G401 (cell line): ENCODE measurements at regions not wholly inside any gene's neighbourhood (a gene's known extent, or its start where the extent isn't known, plus 50 kb on each side); places are given as distances from the start of the nearest gene placed in this dataset.
"Not testable (repeated sequence)": the region's sequence is repeated elsewhere in the genome, so short reads cannot be mapped to it uniquely, and the experiment has no call there.

Experiments used
- DNase-seq: peaks from one replicate; pipeline ENCODE4 v3.0.0-alpha.2; 2015; ENCODE audit warnings: low spot score
- in situ Hi-C: cut with HindIII; loops from 2 replicates; pipeline ENCODE4 v1.10.0; 2016; ENCODE audit warnings: low sequenced_read_pairs, mixed read lengths

DNA sequence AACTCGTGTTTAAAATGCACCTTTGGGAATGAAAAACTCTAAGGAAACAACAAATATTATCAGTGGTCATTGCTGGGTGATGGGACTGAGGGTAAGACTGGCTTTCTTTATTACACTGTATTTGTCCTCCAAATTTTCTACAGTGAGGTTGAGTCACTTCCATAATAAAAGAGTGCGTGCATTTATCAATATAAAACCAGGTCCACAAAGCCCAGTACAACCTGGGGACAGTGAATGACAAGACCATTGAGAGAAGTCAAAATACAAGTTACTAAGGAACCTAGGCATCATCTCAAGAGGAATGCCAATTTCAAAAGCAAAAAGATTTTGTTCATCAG lies 76.4 kb downstream of the MAGED4 start:
- no peak for DNase-seq
- in situ Hi-C loops, result no loop called here

DNA sequence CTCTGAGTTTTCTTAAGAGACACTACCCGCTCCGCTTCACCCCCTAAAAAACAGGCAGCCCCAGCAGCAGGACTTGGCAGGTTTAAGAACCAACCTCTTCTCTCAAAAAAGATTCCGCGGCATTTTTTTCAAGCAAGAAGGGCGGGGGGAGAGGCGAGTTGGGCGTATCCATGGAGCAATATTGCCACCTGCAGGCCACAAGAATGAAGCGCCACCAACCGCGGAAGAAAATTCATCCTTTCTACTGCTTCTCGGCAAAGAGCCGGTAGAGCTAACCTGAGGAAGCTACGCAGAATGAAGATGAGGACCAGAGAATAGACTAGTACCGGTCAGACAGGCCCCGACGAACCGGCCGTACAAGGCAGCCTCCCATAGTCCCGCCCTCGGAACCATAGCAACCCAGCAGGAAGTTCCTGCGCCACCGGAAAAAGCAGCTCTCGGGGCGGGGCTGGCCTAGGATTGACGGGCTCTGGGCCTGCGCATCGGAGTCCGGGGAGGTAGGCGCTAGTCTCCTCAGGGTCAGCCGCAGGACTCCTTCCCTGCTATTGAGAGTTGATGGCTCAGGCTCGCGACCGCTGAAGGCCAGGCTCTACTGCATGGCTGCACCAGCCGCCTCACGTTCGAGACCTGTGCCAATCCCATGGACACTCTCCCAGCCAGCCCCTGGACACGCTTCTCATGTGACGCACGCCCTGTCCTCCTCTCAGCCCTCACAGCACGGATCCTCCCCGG lies 76.9 kb downstream of the MAGED4 start:
- in situ Hi-C loops, result no loop called here
- peak; percentile 92 for DNase-seq

GRCh38 chrX:52262195-52262546 lies 77.5 kb downstream of the MAGED4 start:
- no peak for DNase-seq
- in situ Hi-C loops, result no loop called here

DNA sequence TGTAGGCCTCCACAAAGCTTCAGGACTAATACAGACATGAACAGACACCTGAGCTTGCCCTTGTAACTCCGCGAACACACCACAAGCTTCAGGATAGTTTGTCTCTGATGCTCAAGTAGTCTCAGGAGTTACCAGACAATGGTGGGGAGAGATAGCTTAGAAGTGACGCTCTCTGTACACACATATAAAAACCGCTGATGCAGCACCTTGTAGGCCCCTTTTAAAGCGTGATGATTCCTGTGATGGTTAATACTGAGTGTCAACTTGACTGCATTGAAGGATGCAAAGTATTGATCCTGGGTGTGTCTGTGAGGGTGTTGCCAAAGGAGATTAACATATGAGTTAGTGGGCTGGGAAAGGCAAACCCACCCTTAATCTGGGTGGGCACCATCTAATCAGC lies 78.7 kb downstream of the MAGED4 start:
- DNase-seq, result no peak
- in situ Hi-C loops, result no loop called here

GRCh38 chrX:52265713-52266112 lies 81.0 kb downstream of the MAGED4 start:
- in situ Hi-C loops, result no loop called here

GRCh38 chrX:52268502-52268901 lies 83.8 kb downstream of the MAGED4 start:
- DNase-seq, in situ Hi-C loops: not testable (repeated sequence)

More at GRCh38 chrX:52265713-52266112, 81.0 kb downstream of the MAGED4 start:
- no peak for DNase-seq

DNA sequence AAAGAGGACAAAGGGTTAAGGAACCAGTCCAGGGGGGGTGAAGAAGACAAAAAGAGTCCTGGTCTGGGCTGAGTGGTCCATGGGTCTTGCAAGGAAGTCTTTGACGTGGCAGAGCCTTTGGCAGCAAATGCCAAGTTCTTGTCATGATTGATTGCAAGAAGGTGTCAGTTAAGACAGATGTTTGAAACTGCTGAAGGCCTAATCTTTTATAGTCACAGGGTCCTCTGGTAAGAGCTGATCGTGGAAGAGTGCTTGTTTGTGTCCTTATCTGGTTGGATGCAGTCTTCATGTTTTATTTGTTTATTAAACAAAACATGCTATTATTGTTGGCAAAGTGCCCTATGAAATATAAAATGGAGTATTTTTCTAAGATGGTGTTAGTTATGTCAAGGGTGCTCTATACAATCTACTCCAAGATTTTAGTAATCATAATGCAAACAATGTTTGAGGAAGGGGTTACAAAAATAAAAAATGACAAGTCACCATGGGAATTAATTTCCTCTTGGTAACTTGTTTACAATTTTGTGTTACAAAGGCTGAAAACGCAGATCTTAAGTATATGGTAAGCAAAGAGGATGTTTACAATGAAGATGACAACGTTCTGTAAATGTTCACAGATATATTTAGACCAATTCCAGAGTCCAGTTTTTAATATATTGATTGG lies 85.9 kb downstream of the MAGED4 start:
- in situ Hi-C loops, result no loop called here
- DNase-seq, result no peak

DNA sequence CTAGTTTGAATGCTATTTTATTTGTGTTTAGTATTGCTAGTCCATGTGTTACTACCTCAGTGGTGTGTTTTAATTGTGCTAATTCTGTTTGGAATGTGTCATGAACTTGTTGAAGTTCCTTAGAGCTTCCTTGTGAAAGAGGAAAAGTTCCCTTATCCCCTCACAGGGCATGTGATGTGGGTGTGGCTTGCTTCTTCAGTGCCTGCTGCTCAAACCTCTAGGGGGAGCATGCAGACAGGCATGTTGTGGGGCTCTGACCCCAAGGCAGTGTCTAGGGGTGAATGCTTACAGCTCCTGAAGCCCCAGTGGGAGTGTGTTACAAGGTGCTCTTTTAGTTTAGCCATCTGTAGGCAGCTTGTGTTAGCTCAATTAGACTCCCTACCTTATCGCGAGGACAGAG lies 86.5 kb downstream of the MAGED4 start:
- in situ Hi-C loops, result no loop called here
- DNase-seq, result no peak

DNA sequence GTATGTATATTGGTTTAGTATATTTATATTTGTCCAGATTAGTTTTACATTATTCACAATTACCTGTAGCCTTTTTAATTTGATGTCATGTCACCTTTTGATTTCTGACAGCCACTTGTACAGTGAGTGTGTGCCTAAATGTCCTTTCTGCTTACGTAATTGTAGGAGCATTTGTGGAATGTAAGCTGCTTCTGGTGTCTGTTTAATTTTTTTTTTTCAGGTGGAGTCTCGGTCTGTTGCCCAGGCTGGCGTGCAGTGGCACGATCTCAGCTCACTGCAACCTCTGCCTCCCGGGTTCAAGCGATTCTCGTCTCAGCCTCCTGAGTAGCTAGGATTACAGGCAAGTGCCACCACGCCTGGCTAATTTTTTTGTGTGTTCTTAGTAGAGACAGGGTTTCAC lies 91.2 kb upstream of the XAGE2 start:
- DNase-seq, result no peak
- in situ Hi-C loops, result no loop called here

GRCh38 chrX:52280812-52281211 lies 88.0 kb upstream of the XAGE2 start:
- in situ Hi-C loops, result no loop called here
- no peak for DNase-seq

GRCh38 chrX:52284865-52285264 lies 84.0 kb upstream of the XAGE2 start:
- DNase-seq, result no peak
- in situ Hi-C loops, result no loop called here

DNA sequence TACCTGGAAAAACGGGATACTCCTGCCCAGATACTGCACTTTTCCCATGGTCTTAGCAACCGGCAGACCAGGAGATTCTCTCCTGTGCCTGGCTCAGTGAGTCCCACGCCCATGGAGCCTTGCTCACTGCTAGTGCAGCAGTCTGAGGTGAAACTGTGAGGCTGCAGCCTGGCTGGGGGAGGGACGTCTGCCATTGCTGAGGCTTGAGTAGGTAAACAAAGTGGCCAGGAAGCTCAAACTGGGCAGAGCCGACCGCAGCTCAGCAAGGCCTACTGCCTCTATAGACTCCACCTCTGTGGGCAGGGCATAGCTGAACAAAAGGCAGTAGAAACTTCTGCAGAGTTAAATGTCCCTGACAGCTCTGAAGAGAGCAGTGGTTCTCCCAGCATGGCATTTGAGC lies 69.9 kb upstream of the XAGE2 start:
- in situ Hi-C loops, DNase-seq: not testable (repeated sequence)

- in situ Hi-C loops, DNase-seq: not testable (repeated sequence)
Measured at GRCh38 chrX:52308532-52308931, 60.3 kb upstream of the XAGE2 start.
